Activated CD8-positive, alpha-beta memory T cell treated with anti-CD3 and anti-CD28 coated beads, Interleukin-2, amount 50 U/mL, for 24 hours (primary cell): ENCODE measurements at regions not wholly inside any gene's neighbourhood (a gene's known extent, or its start where the extent isn't known, plus 50 kb on each side); places are given as distances from the start of the nearest gene placed in this dataset.
"Not testable (repeated sequence)": the region's sequence is repeated elsewhere in the genome, so short reads cannot be mapped to it uniquely, and the experiment has no call there.

ENCODE experiments used
- DNase-seq: peaks from one replicate; pipeline ENCODE4 v3.0.0-alpha.2; 2020; ENCODE audit errors: extremely low read depth

DNA sequence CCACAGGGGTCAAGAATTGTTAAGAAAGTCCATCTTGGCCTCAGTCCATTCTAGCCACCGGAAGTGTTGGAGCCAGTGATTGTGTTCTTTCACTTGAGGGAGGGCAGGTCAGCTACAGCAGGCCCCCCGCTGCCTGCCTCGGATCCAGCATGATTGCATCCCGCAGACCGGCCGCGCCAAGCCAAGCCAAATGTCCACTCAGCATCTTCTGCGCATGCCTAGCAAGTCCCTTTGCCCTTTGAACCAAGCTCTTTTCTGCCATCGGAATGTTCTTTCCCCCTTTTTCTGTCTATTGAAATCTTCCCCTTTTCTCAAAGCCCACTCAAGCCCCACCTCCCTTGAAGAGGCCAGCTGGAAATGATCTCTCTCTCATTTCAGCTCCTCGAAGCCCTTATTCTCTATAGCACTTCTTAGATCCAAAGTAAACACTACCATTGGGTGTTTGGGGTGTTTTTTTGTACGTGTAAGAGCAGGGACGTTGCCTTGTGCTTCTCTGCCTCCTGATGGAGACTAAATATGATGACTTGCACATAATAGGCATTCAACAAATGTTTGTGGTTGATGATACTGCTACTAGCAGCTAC lies 147.8 kb upstream of the BCOR start:
- no peak for DNase-seq

- no peak for DNase-seq
Observed at GRCh38 chrX:40244980-40245379, 147.2 kb upstream of the BCOR start.

- no peak for DNase-seq
Observed at GRCh38 chrX:40243755-40244515, 146.2 kb upstream of the BCOR start.

DNA sequence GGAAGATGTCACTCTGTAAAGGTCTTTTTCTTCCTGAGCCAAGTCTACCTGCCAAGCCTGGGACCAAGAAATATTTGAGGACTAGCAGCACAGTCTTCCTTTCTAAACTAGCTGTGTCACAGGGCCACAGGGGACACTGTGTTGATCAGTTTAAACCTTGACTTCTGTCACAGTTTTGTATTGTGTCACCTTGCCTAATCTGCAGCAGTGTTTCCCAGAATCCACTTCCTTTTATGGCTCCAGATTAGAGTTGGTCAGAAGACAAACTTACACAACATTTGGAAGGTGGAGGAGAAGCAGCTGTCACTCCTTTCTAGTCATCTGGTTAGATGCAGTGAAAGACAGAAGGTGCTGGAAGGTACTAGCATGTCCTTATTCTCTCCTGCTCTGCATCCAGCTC lies 143.1 kb upstream of the BCOR start:
- DNase-seq: no peak

GRCh38 chrX:40237731-40238178 lies 140.0 kb upstream of the BCOR start:
- no peak for DNase-seq

DNA sequence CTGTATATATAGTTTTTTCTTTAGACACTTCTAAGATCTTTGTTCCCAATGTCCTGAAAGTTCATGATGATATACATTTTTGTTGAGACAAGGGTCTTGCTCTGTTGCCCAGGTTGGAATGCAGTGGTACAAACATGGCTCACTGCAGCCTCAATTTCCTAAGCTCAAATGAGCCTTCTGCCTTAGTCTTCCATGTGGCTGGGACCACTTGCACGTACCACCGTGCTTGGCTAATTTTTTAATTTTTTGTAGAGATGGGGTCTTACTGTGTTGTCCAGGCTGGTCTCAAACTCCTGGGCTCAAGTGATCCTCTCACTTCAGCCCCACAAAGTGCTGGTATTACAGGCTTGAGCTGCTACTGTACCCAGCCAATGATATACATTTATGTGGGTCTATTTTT lies 132.9 kb upstream of the BCOR start:
- DNase-seq: no peak

DNA sequence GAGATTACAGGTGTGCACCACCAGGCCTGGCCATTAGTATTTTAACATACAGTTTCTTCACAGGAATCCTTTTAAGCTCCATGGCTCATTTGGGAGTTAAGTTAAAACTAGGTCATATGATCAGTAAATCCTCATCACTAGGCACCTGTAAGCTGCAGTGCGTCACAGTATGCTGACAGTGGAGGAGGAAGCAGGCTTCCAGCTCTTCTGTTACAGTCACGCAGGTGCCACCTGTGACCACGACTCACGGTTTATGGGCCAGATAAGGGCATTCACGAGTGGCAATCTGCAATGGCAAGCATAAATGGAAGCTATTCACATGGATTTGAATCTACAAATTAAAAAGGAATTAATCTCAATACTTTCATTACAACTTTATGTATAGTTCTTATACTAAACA lies 129.4 kb upstream of the BCOR start:
- no peak for DNase-seq

GRCh38 chrX:40224658-40225057 lies 126.9 kb upstream of the BCOR start:
- DNase-seq: no peak

DNA sequence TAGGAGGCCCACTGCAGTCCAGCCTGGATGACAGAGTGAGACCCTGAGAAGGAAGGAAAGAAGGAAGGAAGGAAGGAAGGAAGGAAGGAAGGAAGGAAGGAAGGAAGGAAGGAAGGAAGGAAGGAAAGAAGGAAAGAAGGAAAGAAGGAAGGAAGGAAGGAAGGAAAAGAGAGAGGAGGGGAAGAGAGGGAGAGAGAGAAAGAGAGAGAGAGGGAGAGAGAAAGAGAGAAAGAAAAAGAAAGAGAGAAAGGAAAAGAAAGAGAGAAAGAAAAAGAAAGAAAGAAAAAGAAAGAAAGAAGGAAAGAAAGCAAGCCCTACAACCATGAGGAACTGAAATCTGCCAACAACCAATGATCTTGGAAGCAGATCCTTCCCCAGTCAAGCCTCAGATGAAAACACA lies 124.9 kb upstream of the BCOR start:
- not testable (repeated sequence) for DNase-seq

DNA sequence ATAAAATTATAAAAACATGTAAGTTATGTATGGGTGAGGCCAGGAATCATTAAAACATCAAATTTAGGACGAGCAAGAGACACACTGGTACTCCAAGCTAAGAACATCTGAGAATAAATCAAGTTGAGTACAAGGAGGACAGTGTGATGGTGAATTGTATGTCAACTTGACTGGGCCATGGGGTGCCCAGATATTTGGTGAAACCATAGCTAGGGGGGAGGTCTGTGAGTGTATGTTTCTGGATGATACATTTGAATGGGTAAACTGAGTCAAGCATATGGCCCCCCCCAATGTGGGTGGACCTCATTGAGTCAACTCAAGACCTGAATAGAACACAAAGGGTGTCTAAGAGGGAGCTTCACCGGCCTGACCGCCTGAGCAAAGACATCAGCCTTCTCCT lies 115.3 kb upstream of the BCOR start:
- no peak for DNase-seq

DNA sequence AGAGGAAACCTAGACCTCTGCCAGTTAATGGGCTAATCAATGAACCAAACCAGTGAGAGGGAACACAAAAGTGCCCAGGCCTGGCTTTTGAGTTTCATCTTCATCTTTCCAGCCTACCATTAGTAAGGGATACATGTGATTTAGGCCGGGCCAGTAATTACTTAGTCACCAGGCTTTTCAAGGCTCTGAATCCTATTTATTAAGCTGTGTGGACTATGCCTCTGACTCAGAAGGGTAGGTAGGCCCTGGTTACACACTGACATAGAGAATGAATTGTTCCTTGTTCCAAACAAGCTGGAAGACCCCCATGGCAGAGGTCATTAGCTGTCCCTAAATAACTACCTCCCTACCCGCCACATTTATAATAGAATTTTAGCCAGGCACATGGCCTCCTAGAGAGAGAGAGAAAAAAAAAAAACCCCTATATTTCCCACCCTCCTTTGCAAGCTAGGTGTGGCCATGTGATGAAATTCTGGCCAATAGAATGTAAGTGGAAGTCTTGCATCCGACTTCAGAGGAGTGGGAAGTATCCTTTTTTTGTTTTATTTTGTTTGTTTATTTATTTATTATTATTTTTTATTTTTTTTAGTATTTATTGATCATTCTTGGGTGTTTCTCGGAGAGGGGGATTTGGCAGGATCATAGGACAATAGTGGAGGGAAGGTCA lies 112.3 kb upstream of the BCOR start:
- no peak for DNase-seq

DNA sequence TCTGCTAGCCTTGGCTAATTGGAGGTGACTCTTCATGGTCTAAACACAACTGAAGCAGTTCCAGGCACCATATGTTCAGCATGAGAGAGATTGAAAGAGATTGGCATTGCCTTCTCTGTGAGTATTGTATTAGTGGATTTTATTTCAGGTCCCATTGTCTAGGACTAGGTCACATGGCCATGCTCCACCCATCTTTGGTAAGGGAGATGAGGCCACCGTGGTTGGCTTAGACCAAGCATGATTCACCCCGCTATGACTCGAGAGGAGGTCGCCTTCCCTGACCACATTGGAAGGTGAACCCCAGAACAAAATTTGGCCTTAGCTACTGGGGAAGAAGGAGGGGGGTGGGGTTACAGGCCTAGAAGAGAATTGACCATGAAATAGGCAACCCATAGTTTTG lies 109.9 kb upstream of the BCOR start:
- DNase-seq: no peak

- no peak for DNase-seq
Observed at GRCh38 chrX:40205471-40205870, 107.7 kb upstream of the BCOR start.

DNA sequence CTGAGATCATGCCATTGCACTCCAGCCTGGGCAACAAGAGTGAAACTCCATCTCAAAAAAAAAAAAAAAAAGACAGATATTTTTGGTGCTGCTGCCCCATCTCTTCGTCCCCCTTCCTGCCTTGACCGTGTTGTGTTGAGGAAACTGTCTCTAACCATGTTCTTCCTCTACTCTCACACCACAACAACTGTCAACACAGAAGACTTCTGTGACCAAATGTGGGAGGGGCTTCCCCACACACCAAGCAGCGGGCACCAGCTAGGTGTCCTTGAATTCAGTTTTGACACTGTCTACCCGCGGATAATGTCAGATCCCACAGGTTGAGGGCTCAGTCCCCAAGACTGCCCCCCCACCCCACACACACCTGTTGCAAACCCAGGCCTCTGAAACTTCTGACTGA lies 104.7 kb upstream of the BCOR start:
- no peak for DNase-seq

- no peak for DNase-seq
Observed at GRCh38 chrX:40201329-40201885, 103.6 kb upstream of the BCOR start.

DNA sequence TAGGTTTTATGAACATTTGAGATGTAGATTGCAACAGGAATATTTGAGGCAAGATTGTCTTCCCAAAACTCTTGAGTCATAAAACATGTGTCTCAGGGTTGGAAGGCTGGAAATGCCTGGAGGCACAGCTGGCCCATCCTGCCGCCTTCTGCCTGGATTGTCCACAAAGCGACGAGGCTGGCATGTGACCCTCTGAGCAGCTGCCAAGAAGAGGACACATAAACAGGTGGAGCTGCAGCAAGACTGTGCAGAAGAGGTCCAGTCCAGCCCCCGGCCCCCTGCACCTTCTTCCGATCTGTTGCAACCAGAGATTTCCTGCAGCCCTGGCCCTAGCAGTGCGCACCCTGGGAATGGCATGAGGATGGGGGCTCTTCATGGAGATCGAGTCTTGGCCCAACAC lies 101.9 kb upstream of the BCOR start:
- DNase-seq: no peak

DNA sequence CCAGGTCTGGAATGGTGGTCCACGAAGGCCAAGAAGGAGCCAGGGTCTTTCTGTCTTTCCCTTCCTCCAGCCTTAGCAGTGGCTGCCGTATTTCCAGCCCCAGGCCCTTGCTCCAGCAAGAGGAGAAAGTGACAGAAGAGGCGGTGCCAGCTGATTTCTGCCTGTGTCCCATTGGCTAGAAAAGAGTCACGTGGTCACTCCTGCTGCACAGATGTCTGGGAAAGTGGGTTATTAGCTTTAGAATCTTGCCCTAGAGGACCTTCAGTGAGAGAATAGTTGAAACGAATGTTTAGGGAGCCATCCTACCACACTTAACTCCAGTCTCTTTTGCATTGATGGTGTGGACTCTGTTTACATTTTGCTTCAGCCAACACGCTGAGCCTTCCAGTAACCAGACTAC lies 99.3 kb upstream of the BCOR start:
- no peak for DNase-seq

DNA sequence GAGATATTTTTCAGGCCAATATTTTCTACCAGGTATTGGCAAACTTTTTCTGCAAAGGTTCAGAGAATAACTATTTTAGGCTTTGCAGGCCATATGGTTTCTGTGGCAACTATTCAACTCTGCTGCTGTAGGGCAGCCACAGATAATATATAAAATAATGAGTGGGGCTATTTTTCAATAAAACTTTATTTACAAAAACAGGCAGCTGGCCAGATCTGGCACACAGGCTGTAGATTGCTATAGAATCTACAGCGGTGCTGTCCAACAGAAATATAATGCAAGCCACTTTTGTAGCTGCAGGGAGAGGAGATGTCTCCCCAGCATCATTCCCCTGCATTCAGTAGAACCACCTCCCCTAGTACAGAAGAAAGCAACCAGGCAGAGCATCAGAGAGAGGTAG lies 97.6 kb upstream of the BCOR start:
- DNase-seq: no peak

- DNase-seq: no peak
Observed at GRCh38 chrX:40192196-40192595, 94.4 kb upstream of the BCOR start.

- DNase-seq: no peak
Observed at GRCh38 chrX:40189637-40190036, 91.9 kb upstream of the BCOR start.

- DNase-seq: no peak
Observed at GRCh38 chrX:40188573-40189417, 91.0 kb upstream of the BCOR start.

GRCh38 chrX:40184968-40185367 lies 87.2 kb upstream of the BCOR start:
- no peak for DNase-seq
